Nucleus accumbens (tissue), 56 donors: ENCODE measurements at regions not wholly inside any gene's neighbourhood (a gene's known extent, or its start where the extent isn't known, plus 50 kb on each side); places are given as distances from the start of the nearest gene placed in this dataset.
"Not testable (repeated sequence)": the region's sequence is repeated elsewhere in the genome, so short reads cannot be mapped to it uniquely, and the experiment has no call there.

Experiments used
- DNase-seq, 56 donors: peaks; one replicate each; lab custom pipeline; 2025; lab: John Stamatoyannopoulos, UW

- DNase-seq, result no peak
These were observed 208.3 kb upstream of the NCAM2 start for GRCh38 chr21:20789729-20790500.

DNA sequence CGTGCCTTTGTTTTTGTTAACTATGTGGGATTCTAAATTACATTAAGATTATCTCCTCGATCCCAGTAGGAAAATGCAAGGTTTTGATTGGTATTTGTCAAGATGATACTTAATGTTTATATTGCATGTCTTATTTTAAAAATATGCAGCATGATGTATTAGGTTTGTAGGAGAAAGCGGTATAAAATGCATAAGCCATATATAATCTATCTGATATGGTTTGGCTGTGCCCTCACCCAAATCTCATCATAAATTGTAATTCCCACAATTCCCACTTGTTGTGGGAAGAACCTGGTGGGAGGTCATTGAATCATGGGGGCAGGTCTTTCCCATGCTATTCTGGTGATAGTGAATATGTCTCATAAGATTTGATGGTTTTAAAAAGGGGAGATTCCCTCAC is 198.1 kb upstream of the NCAM2 start:
- DNase-seq, result no peak

GRCh38 chr21:20802201-20802600 is 196.0 kb upstream of the NCAM2 start:
- DNase-seq, result peak in 11 of 56 donors; percentile 5 to 61 (median 20)

GRCh38 chr21:20802631-20803260 is 195.5 kb upstream of the NCAM2 start:
- DNase-seq, result peak in 28 of 56 donors; percentile 0 to 65 (median 26)

DNA sequence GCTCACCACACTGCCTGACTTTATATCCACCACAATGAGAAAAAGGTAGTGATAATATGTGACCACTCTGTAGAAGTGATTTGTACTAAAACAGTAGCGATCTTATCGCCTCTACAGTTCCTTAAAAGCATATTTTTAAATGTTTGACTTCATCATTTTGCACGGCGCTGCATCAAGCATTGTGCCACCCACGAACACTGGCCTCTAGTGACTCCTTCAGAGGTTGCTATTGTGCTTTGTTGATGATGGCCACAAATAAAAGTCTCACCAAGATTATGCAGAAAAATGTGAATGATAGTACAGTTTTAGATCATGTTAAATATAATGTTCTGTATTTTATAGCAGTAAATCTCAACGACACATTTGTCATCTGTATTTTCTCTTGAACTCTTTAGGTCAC is 186.5 kb upstream of the NCAM2 start:
- peak in 1 of 56 donors; percentile 4 for DNase-seq

- DNase-seq, result no peak
These were observed 184.1 kb upstream of the NCAM2 start for GRCh38 chr21:20814090-20814489.

DNA sequence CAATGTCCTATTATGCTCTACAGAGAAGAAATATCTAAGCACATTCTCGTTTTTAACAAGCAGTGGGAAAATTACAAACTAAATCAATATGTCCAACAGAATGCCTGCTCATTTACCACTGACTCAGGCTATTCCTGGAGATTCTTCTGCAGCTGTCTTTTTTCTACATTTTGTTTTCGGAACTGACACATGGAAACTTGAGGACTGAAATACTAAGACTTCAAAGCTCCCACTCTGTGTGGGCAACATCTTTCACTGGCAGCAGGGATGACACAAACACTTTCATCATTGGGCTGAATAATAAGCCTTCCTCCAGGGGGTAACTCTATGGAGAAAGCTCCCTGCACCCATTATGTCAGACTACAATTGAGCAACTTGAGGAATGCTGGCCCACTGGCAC is 175.5 kb upstream of the NCAM2 start:
- DNase-seq, result peak in 8 of 56 donors; percentile 5 to 27 (median 15)

- no peak for DNase-seq
These were observed 145.3 kb upstream of the NCAM2 start for GRCh38 chr21:20852866-20853265.

GRCh38 chr21:20856926-20857325 is 141.3 kb upstream of the NCAM2 start:
- no peak for DNase-seq

- no peak for DNase-seq
These were observed 124.0 kb upstream of the NCAM2 start for GRCh38 chr21:20874202-20874601.

GRCh38 chr21:20875742-20876141 is 122.5 kb upstream of the NCAM2 start:
- DNase-seq, result no peak

- no peak for DNase-seq
These were observed 120.2 kb upstream of the NCAM2 start for GRCh38 chr21:20877976-20878375.

GRCh38 chr21:20882462-20883407 is 115.5 kb upstream of the NCAM2 start:
- peak in 26 of 56 donors; percentile 2 to 69 (median 23) for DNase-seq

- DNase-seq, result no peak
These were observed 114.8 kb upstream of the NCAM2 start for GRCh38 chr21:20883408-20883800.

GRCh38 chr21:20902511-20902910 is 95.7 kb upstream of the NCAM2 start:
- DNase-seq, result no peak

- peak in 1 of 56 donors; percentile 2 for DNase-seq
These were observed 95.2 kb upstream of the NCAM2 start for GRCh38 chr21:20902998-20903397.

- not testable (repeated sequence) for DNase-seq
These were observed 70.7 kb upstream of the NCAM2 start for GRCh38 chr21:20927555-20927954.

DNA sequence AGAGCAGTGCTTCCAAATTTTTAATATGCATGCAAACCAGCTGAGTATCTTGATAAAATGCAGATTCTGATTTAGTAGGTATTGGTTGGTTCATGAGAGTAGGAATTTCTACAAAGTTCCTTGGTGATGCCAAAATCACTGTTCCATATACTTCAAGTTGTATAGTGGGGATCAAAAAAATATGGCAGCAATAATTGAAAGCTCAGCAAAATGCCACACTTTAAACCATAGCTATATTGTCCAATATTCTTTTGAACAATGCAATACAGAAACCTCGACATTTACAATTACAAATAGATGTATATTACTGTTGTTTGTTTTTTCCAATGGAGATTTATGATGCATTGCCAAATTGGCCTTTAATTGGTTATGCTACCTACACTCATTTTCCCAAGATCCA is 55.7 kb upstream of the NCAM2 start:
- DNase-seq, result no peak

GRCh38 chr21:20943561-20943997 is 54.6 kb upstream of the NCAM2 start:
- DNase-seq, result peak in 27 of 56 donors; percentile 1 to 50 (median 18)

DNA sequence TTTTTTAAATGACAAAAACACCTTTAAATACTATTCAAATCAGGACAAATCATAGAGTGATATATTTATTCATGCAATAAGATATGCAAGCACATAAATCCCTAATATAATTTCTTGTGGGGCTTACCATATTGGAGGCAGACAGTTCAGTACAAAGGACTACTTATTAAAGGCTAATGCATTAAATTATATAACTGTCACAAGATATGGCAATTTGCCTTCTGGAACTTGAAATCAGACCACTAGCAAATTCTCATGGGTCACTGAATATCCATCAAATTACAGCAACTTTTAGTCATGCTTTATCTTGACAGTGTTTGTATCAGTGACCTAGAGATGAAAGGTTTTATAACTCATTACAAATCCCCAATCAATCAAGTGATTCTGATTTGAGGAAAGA is 54.1 kb upstream of the NCAM2 start:
- DNase-seq, result no peak

DNA sequence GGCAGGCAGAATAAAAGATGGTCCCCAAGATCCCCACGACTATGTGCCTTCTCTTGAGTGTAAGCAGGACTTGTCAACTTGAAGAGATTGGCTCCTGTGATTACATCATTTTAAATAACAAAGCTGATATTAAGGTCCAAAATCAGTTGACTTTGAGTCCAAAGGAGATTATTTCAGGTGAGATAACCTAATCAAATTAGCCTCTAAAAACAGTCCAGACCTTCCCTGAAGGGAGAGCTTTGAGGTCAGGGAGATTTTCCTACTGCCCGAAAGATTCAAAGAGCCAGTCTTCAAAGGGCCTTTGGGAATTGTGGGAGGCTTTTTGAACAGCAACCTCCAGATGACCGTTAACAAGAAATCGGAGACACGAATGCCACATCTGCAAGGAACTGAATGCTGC is 51.5 kb upstream of the NCAM2 start:
- no peak for DNase-seq
